Astrocyte (in vitro differentiated cells and primary cell): ENCODE measurements at regions not wholly inside any gene's neighbourhood (a gene's known extent, or its start where the extent isn't known, plus 50 kb on each side); places are given as distances from the start of the nearest gene placed in this dataset.
A peak's percentile ranks its signal among the peaks of the same experiment; 100 is the strongest.

Experiments
- DNase-seq: peaks from one replicate; pipeline ENCODE4 v3.0.0-alpha.2; 2010; ENCODE audit warnings: low read depth
- FAIRE-seq: peaks from 2 replicates; lab custom pipeline; 2011; peaks lifted over from hg19 to GRCh38; lab: Jason Lieb, UNC
- H2AFZ ChIP-seq: 2 replicates; pipeline ENCODE4 v1.6.0; 2012; ENCODE audit warnings: low read depth, low read length, inconsistent platforms
- H3K27ac ChIP-seq: 2 replicates; pipeline ENCODE4 v1.5.1; 2011; ENCODE audit warnings: low read depth, low read length, inconsistent platforms
- H3K27me3 ChIP-seq: 2 replicates; pipeline ENCODE4 v1.6.0; 2011; ENCODE audit warnings: low read length, inconsistent platforms; ENCODE audit not compliant: insufficient read depth
- H3K36me3 ChIP-seq: 2 replicates; pipeline ENCODE4 v1.5.1; 2011; ENCODE audit warnings: low read length, inconsistent platforms; ENCODE audit not compliant: insufficient read depth
- H3K4me1 ChIP-seq: 2 replicates; pipeline ENCODE4 v1.5.1; 2011; ENCODE audit warnings: low read length, inconsistent platforms; ENCODE audit not compliant: insufficient read depth
- H3K4me2 ChIP-seq: 2 replicates; pipeline ENCODE4 v1.6.0; 2012; ENCODE audit warnings: low read length, inconsistent platforms
- H3K4me3 ChIP-seq: 2 replicates; pipeline ENCODE4 v1.5.1; 2011; ENCODE audit warnings: low read depth, mild to moderate bottlenecking, low read length, inconsistent platforms; ENCODE audit not compliant: insufficient read depth
- H3K79me2 ChIP-seq: 2 replicates; pipeline ENCODE4 v1.6.0; 2012; ENCODE audit warnings: mild to moderate bottlenecking, low read length, inconsistent platforms; ENCODE audit not compliant: insufficient read depth
- H3K9ac ChIP-seq: 2 replicates; pipeline ENCODE4 v1.6.0; 2012; ENCODE audit warnings: mild to moderate bottlenecking, low read length, inconsistent platforms
- H3K9me3 ChIP-seq: 2 replicates; pipeline ENCODE4 v1.5.1; 2012; ENCODE audit warnings: low read depth, mild to moderate bottlenecking, low read length, inconsistent platforms; ENCODE audit not compliant: insufficient read depth
- H4K20me1 ChIP-seq: 2 replicates; pipeline ENCODE4 v1.6.0; 2012; ENCODE audit warnings: low read length, inconsistent platforms; ENCODE audit not compliant: insufficient read depth
- H3K27ac Mint-ChIP-seq: one replicate; pipeline ENCODE4 v1.8.0; 2021; ENCODE audit warnings: mild to moderate bottlenecking, mixed read lengths; ENCODE audit not compliant: unreplicated experiment
- H3K27me3 Mint-ChIP-seq: one replicate; pipeline ENCODE4 v1.8.0; 2021; ENCODE audit warnings: low read depth, mixed read lengths; ENCODE audit not compliant: unreplicated experiment
- H3K36me3 Mint-ChIP-seq: one replicate; pipeline ENCODE4 v1.8.0; 2021; ENCODE audit warnings: low read depth, mixed read lengths; ENCODE audit not compliant: unreplicated experiment
- H3K4me1 Mint-ChIP-seq: one replicate; pipeline ENCODE4 v1.8.0; 2021; ENCODE audit warnings: low read depth, mixed read lengths; ENCODE audit not compliant: unreplicated experiment
- H3K4me3 Mint-ChIP-seq: one replicate; pipeline ENCODE4 v1.8.0; 2021; ENCODE audit warnings: mild to moderate bottlenecking, moderate library complexity, mixed read lengths; ENCODE audit not compliant: unreplicated experiment
- H3K9me3 Mint-ChIP-seq: one replicate; pipeline ENCODE4 v1.8.0; 2021; ENCODE audit warnings: mild to moderate bottlenecking, mixed read lengths; ENCODE audit not compliant: unreplicated experiment
- EZH2 ChIP-seq: IDR thresholded peaks from 2 replicates; pipeline ENCODE4 v1.6.1; 2012; ENCODE audit warnings: mild to moderate bottlenecking, low read length, inconsistent platforms; ENCODE audit not compliant: insufficient read depth
- TF ChIP-seq, protein P1 (sequence below): IDR thresholded peaks from 2 replicates; pipeline ENCODE4 v1.5.1; 2011; ENCODE audit warnings: low read depth, mild to moderate bottlenecking, inconsistent platforms, low read length, moderate library complexity; ENCODE audit not compliant: insufficient read depth

DNA sequence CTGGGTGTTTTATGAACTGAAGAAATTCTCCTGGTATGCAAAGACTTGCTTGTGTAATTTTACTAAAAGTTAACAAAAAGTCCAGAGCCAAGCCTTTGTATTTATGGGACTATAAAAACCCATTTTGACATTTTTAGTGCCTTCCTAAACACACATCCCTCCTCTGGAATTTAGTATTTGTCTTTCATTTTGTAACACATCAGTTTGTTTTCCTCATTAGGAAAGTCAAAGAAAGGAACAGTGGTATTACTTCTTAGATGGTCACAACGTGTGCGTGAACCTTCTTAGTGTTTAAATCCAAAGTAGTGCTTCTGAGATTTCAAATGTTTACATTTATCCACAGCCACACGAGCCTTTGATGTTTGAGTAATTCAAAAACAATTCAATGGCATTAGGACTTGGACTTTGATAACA lies 103.2 kb upstream of the TMEM106B start:
- peaks cover 2% of the 10 kb centered on the region for H3K9me3 Mint-ChIP-seq
- H2AFZ ChIP-seq, result no peak overlapping the region
- no peak for FAIRE-seq

DNA sequence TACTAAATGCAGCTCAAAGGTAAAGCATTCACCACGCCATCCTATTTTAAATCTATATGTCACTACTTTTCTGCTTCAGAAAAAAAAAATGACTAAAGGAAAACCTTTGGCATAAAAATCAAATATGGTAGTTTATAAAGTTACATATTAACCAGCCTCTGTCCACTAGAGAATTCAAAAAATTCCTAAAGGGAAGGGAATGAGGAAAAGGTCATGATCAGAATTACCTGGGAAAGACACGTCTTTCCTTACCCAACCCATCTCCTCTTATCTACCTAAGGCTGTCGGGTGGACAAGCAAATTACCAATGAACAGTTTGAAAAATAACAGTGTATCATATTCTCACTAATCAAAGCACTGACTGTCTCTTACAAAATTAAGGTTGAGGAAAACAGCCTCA lies 100.7 kb upstream of the TMEM106B start:
- Mint-ChIP-seq H3K9me3 (peaks cover 2% of the 10 kb centered on the region), H3K27me3 (peaks cover 16% of the 10 kb centered on the region), H3K27ac (no peak overlapping the region), H3K36me3 (no peaks in the 10 kb centered on the region), H3K4me1 (peaks cover 2% of the 10 kb centered on the region), H3K4me3 (no peak overlapping the region)
- DNase-seq (no peak), FAIRE-seq (no peak)
- Histone ChIP-seq H3K36me3 (no peaks in the 10 kb centered on the region), H3K9ac (no peak overlapping the region), H3K4me1 (peaks cover 8% of the 10 kb centered on the region), H4K20me1 (no peaks in the 10 kb centered on the region), H3K4me3 (no peak overlapping the region), H3K27ac (no peak overlapping the region), H3K27me3 (no peaks in the 10 kb centered on the region), H3K9me3 (no peaks in the 10 kb centered on the region), H3K4me2 (no peak overlapping the region), H3K79me2 (no peaks in the 10 kb centered on the region), H2AFZ (no peak overlapping the region)
- TF ChIP-seq, protein P1, sequence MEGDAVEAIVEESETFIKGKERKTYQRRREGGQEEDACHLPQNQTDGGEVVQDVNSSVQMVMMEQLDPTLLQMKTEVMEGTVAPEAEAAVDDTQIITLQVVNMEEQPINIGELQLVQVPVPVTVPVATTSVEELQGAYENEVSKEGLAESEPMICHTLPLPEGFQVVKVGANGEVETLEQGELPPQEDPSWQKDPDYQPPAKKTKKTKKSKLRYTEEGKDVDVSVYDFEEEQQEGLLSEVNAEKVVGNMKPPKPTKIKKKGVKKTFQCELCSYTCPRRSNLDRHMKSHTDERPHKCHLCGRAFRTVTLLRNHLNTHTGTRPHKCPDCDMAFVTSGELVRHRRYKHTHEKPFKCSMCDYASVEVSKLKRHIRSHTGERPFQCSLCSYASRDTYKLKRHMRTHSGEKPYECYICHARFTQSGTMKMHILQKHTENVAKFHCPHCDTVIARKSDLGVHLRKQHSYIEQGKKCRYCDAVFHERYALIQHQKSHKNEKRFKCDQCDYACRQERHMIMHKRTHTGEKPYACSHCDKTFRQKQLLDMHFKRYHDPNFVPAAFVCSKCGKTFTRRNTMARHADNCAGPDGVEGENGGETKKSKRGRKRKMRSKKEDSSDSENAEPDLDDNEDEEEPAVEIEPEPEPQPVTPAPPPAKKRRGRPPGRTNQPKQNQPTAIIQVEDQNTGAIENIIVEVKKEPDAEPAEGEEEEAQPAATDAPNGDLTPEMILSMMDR, result no peak
- TF ChIP-seq EZH2, result no peak

More for the DNA sequence above, 103.2 kb upstream of the TMEM106B start:
- TF ChIP-seq EZH2, result no peak
- TF ChIP-seq, protein P1, result no peak
- no peak overlapping the region for H3K27ac Mint-ChIP-seq
- Histone ChIP-seq H3K9ac (no peak overlapping the region), H3K36me3 (no peaks in the 10 kb centered on the region), H3K4me2 (no peak overlapping the region), H3K4me1 (peaks cover 8% of the 10 kb centered on the region), H4K20me1 (no peaks in the 10 kb centered on the region), H3K4me3 (no peak overlapping the region), H3K27ac (no peak overlapping the region), H3K9me3 (no peaks in the 10 kb centered on the region), H3K27me3 (no peaks in the 10 kb centered on the region), H3K79me2 (no peaks in the 10 kb centered on the region)
- peaks cover 2% of the 10 kb centered on the region for H3K4me1 Mint-ChIP-seq
- DNase-seq, result peak; percentile 37
- peaks cover 16% of the 10 kb centered on the region for H3K27me3 Mint-ChIP-seq
- no peak overlapping the region for H3K4me3 Mint-ChIP-seq
- no peaks in the 10 kb centered on the region for H3K36me3 Mint-ChIP-seq

DNA sequence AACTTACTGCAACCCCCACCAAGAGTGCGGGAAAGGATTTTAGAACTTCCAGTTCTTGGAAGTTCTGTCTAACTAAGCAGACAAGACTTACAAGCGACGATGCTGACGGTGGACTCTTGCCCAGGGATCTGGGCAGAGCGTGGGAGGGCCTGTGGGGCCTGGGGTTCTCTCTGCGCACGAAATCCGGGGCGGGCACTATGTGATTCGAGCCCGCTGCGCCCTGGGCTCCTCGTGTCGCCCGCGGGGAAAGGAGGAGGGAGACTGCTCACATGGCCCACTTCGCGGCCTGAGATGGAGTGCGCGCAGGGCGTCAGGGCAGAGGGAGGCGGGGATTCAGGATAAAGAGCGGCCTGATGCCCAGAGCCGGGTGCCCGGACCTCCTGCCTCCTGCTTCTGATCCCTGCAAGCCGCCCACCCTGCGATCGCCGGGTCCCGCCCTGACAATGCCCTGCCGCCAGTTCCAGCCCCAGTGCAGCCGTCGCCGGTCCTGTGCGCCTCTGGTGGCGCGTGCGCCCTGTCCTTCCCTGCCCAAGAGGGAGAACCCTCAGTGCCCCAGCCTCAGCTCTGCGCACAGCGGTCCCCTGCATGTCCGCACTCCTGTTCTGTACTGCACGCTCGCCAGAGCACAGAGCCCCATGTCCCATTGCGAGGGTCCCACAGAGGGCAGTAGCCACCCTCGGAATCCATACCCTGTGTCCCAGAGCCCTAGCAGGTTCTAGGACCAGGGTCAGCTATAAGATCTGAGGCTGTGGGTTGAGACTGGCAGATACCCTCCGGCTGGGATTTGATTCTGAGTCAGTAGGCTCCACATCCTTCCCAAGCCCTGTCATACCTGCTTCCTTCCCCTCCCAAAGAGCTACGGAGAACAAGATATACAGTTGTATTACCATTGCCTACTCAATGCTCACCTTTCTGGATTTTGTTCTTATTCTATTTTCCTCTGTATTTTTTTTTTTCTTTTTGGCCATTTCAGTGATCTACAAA lies 99.4 kb upstream of the TMEM106B start:
- Mint-ChIP-seq H3K9me3 (peaks cover 2% of the 10 kb centered on the region), H3K4me1 (peaks cover 2% of the 10 kb centered on the region), H3K27me3 (peaks cover 16% of the 10 kb centered on the region), H3K36me3 (no peaks in the 10 kb centered on the region), H3K4me3 (peak overlapping the region; percentile 76), H3K27ac (no peak overlapping the region)
- Histone ChIP-seq H3K4me2 (peak overlapping the region; percentile 85), H3K27me3 (no peaks in the 10 kb centered on the region), H3K4me3 (peak overlapping the region; percentile 56), H3K27ac (no peak overlapping the region), H3K36me3 (no peaks in the 10 kb centered on the region), H2AFZ (peak overlapping the region; percentile 92), H3K9me3 (no peaks in the 10 kb centered on the region), H4K20me1 (no peaks in the 10 kb centered on the region), H3K79me2 (no peaks in the 10 kb centered on the region), H3K4me1 (peaks cover 8% of the 10 kb centered on the region), H3K9ac (peak overlapping the region; percentile 50)
- FAIRE-seq (no peak), DNase-seq (peak; percentile 68)
- TF ChIP-seq, protein P1, result no peak
- TF ChIP-seq EZH2, result no peak
